GM18858 (cell line): ENCODE measurements at regions not wholly inside any gene's neighbourhood (a gene's known extent, or its start where the extent isn't known, plus 50 kb on each side); places are given as distances from the start of the nearest gene placed in this dataset.
"Not testable (repeated sequence)": the region's sequence is repeated elsewhere in the genome, so short reads cannot be mapped to it uniquely, and the experiment has no call there.

Experiments
- ATAC-seq: cut with Tn5 transposase; IDR thresholded peaks from one replicate; pipeline ENCODE4 v1.9.1; 2021; ENCODE audit not compliant: unreplicated experiment

GRCh38 chr16:60302261-60302660, 1568.1 kb upstream of the GOT2 start:
- no peak for ATAC-seq

- no peak for ATAC-seq
Measured at GRCh38 chr16:60299241-60299776, 1565.2 kb upstream of the GOT2 start.

GRCh38 chr16:60295451-60295850, 1561.3 kb upstream of the GOT2 start:
- ATAC-seq = no peak

- no peak for ATAC-seq
Measured at GRCh38 chr16:60285794-60286193, 1551.7 kb upstream of the GOT2 start.

GRCh38 chr16:60279061-60279665, 1545.0 kb upstream of the GOT2 start:
- ATAC-seq = no peak

GRCh38 chr16:60274431-60275019, 1540.4 kb upstream of the GOT2 start:
- no peak for ATAC-seq

- ATAC-seq = no peak
Measured at GRCh38 chr16:60271781-60272180, 1537.7 kb upstream of the GOT2 start.

GRCh38 chr16:60271025-60271771, 1537.1 kb upstream of the GOT2 start:
- no peak for ATAC-seq

GRCh38 chr16:60261425-60261824, 1527.3 kb upstream of the GOT2 start:
- no peak for ATAC-seq

GRCh38 chr16:60259956-60260355, 1525.8 kb upstream of the GOT2 start:
- no peak for ATAC-seq

GRCh38 chr16:60246086-60246485, 1512.0 kb upstream of the GOT2 start:
- no peak for ATAC-seq

GRCh38 chr16:60241671-60242070, 1507.6 kb upstream of the GOT2 start:
- ATAC-seq = no peak

GRCh38 chr16:60230666-60231065, 1496.5 kb upstream of the GOT2 start:
- no peak for ATAC-seq

GRCh38 chr16:60225541-60225940, 1491.4 kb upstream of the GOT2 start:
- no peak for ATAC-seq

- no peak for ATAC-seq
Measured at GRCh38 chr16:60217787-60218186, 1483.7 kb upstream of the GOT2 start.

GRCh38 chr16:60214311-60214710, 1480.2 kb upstream of the GOT2 start:
- no peak for ATAC-seq

- ATAC-seq = no peak
Measured at GRCh38 chr16:60206516-60206915, 1472.4 kb upstream of the GOT2 start.

- ATAC-seq = no peak
Measured at GRCh38 chr16:60204181-60204580, 1470.1 kb upstream of the GOT2 start.

- no peak for ATAC-seq
Measured at GRCh38 chr16:60203525-60204124, 1469.5 kb upstream of the GOT2 start.

GRCh38 chr16:60200729-60201128, 1466.6 kb upstream of the GOT2 start:
- ATAC-seq = not testable (repeated sequence)

- no peak for ATAC-seq
Measured at GRCh38 chr16:60200161-60200560, 1466.0 kb upstream of the GOT2 start.

GRCh38 chr16:60199150-60199549, 1465.0 kb upstream of the GOT2 start:
- ATAC-seq = no peak
